NCI-H1930 (cell line): ENCODE measurements at regions not wholly inside any gene's neighbourhood (a gene's known extent, or its start where the extent isn't known, plus 50 kb on each side); places are given as distances from the start of the nearest gene placed in this dataset.

Experiments used
- DNase-seq, 2 experiments: peaks; one replicate each; lab custom pipeline; 2025; lab: John Stamatoyannopoulos, UW

- DNase-seq = no peak
Measured at GRCh38 chr11:69393178-69393832, 88.2 kb upstream of the LINC01488 start.

DNA sequence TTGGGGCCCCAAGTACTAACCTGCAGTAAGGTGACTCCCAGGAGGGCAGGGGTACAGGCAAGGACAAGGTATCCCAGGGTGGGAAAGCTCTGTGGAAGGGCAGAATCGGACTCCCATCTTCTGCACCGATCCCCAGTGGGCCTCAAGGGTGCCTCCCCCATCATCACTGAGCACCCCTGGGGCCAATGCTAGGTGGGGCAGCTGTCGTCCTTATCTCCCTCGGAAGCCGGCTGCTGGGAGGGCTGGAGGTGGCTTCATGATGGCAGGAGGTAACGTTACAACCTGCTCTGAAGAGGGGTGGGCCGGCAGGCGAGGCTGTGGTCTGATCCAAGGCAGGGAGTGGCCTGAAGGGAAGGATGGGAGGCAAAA is 87.6 kb upstream of the LINC01488 start:
- DNase-seq = no peak

DNA sequence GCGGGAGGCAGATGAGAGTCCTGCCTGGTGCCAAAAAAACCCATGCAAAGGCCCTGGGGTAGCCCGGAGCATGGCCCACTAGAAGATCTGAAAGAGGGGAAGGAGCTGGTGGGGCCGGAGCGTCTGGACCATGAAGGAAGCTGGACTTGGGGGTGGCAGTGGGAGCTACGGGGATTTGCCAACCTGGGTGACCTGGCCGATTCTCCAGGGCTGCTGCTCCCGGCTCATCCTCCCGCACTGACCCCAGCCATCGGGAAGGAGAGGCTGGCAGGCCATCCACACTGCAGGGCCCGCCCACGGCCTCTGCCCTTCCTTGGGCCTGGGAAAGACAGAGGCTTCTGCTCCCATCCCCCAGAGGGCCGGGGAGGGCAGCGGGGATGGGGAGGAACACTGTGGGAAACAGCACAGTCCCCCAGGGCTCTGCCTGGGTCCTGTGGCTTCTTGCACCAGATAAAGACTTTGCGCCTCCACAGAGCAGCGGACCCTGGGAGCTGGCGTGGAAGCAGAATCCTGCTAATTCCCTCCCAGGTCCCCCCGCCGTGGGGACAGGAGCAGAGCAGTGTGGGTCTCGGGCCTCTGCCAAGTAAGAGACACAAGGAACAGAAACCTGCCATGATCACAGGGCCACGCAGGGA is 87.1 kb upstream of the LINC01488 start:
- no peak for DNase-seq

GRCh38 chr11:69394869-69395246 is 86.6 kb upstream of the LINC01488 start:
- DNase-seq = no peak

- DNase-seq = no peak
Measured at GRCh38 chr11:69395287-69395686, 86.2 kb upstream of the LINC01488 start.

DNA sequence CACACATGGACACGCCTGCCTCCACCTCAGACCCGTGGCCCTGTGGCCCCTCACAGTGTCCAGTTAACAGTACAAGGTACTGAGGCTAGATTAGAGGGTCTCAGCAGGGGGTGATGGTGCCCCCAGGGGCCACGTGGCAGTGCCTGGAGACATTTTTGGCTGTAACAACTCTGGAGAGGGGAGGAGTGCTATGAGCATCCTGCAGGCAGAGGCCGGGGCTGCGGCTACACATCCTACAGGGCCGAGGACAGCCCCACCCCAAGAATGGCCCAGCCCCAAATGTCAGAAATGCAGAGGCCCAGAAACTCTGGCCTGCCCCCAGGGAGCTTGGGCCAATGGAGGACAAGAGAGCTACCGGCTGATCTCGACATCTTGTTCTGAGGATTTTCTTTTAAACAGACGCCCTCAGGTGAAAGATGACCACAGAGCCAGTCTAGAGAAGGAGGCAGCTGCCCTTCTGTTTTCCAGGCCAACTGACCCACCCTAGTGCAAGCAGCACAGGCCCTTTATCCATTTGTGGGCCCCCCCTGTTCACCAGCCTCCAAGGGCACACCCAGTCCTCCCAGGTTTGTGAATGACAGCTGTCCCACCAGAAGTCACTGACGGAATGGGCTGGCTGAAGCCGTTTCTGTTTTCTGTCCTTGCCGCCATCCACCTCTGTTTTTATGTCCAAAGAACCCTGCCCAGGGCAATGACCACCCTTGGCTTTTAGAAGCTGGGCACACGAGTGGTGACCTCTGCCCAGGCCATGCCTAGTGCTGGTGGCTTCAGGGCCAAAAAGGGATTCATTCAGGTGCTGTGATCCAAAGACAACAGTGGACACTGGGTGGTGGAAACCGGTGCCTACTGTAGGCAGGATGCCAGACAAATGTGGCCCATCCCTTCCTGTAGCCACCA is 85.2 kb upstream of the LINC01488 start:
- no peak for DNase-seq

- no peak for DNase-seq
Measured at GRCh38 chr11:69396948-69397307, 84.5 kb upstream of the LINC01488 start.

DNA sequence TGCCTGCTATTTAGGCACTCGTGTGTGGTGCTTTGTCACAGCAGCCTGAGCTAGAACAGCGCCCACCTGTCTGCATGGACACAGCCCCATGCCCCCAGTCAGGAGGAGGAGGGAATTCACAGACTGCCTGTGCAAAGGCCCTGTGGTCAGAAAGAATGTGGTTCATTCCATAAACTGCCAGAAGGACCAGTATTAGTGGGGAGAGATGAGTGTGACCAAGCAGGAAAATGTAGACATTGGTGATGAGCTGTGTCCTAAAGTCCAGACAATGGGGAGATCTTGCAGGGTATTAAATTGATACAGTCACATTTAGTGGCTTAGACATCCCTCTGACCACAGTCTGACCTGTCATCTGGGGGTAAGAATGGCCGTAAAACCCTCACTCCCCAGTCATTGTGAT is 83.7 kb upstream of the LINC01488 start:
- DNase-seq = no peak

DNA sequence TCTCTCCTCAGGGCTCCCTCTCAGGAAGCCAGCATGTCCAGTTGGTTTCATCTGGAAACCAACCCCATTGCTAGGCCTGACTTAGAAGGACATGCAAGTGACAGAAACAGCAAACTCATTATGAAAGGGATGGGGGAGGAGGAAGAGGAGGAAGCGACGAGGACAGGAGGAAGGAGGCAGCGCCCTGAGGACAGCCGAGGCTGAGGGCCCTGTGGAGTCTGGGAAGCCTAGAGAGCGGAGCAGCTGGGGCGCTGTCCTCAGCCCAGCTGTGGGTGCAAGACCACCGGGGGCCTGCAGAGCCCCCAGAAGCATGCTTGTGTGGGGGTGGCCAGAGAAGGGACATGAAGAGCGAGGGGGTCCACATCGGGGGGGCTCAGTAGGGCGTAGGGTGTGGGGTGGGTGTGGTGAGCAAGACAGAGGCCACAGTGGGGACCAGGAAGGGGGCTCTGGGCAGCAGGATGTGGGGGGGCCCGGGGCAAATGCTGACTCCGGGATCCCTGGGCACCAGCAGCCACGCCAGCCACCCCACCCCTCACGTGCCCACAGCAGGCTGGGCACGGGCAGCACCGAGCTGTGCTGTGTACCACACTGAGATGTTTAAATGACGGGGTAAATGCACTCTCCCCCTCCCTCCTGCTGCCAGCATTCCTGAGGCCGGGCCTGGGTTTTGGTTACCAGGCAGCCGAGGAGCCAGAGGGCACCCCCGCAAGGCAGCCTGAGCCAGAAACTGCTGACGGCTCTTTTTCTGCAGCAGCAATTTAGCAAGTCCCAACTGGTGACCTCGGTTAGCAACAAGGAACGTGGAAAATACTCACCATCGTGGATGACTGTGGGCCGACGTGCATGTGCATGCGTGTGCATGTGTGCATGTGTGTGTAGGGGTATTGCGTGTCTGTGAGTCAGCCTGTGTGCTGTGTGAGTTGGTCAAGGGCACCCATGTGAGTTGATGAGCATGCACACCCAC is 82.7 kb upstream of the LINC01488 start:
- no peak for DNase-seq

- no peak for DNase-seq
Measured at GRCh38 chr11:69400140-69400539, 81.3 kb upstream of the LINC01488 start.

DNA sequence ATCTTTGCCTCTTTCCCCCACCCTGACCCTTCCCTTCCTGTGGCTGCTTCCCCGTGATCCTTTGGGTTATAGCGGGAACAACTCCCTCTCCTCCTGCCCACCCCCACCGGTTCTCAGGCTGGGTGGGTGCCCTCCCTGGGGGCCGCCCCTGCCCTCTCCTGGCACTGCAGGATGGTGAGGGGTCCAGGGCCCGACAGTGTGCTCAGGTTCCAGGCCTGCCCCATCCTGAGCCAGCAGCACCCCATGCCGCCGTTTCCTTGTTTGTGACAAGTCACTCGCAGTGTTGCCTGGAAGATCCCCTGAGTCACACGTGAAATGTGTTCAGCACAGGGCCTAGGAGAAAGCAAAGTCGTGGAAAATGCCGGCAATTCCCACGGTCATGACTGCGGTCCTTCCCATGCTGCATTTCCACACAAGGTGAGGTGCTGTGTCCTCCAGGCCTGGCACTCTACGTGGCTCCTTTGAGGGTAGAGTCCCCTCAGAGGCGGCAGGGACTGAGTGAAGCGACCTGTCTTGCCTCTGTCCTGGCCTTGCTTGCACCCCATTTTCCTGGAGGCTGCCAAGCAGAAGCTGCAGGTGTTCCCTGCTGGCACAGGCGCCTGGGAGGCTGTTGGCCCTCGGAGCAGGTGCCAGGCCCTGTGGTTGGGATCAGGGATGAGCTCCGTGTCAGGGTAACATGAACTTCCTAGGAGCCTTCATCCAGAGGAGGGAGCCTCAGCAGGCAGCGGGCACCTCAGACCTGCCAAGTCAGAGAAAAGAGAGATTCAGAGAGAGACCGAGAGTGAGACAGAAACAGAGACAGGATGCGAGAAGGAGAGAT is 80.5 kb upstream of the LINC01488 start:
- no peak for DNase-seq

DNA sequence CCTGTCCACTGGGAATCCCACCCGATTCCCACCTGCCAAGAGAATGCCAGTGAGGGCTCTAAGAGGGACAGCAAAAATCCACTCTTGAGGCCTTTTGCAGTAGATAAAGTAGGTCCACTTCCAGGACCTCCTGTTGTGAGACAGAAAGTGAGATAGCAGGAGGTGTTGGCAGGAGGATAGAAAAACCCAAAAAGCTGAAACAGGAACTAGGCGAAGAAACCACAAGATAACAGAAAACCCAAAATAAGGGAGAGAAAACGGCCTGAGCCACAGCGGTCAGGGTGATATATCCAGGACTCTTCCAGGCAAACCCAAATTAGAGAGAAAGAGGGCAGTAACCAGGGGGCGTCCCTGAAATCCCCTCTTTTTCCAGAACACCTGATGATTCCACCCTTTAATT is 79.7 kb upstream of the LINC01488 start:
- DNase-seq = no peak

- DNase-seq = no peak
Measured at GRCh38 chr11:69402251-69402887, 79.1 kb upstream of the LINC01488 start.

GRCh38 chr11:69403556-69404215 is 77.8 kb upstream of the LINC01488 start:
- DNase-seq = no peak

- no peak for DNase-seq
Measured at GRCh38 chr11:69406060-69406459, 75.4 kb upstream of the LINC01488 start.

- no peak for DNase-seq
Measured at GRCh38 chr11:69409812-69410645, 71.4 kb upstream of the LINC01488 start.

- DNase-seq = no peak
Measured at GRCh38 chr11:69411257-69411924, 70.1 kb upstream of the LINC01488 start.

GRCh38 chr11:69413015-69413801 is 68.3 kb upstream of the LINC01488 start:
- DNase-seq = no peak
